ENCODE measurements at regions not wholly inside any gene's neighbourhood (a gene's known extent, or its start where the extent isn't known, plus 50 kb on each side); places are given as distances from the start of the nearest gene placed in this dataset.

DNA sequence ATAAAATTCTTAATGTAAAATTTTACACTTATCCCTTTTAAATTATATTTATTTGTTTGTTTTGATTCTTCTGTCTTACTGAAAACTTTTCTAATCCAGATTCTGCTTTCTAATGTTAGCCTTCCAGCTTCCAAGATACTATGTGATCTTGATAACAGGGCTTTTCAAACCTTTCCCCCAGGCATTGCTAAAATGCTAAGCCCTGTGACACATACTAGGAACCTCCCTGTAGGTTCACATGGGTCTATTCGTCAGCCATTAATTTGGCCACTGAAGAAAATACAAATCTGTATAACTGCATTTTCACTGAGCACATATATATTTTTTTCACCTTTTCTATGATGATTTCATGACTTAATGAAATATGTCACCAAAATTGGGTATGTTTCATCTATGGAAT, 92.8 kb upstream of the MAP4K3 start:
- Histone ChIP-seq H3K4me1 (peaks cover 57% of the 10 kb centered on the region), H3K36me3 (no peaks in the 10 kb centered on the region), H3K9me3 (replicated peaks) (no peaks in the 10 kb centered on the region), H3K27ac (replicated peaks) (peak overlapping the region; percentile 43), H3K27me3 (ENCODE audit: low read depth) (no peaks in the 10 kb centered on the region), H3K4me3 (no peak overlapping the region)
- TF ChIP-seq, protein P1, sequence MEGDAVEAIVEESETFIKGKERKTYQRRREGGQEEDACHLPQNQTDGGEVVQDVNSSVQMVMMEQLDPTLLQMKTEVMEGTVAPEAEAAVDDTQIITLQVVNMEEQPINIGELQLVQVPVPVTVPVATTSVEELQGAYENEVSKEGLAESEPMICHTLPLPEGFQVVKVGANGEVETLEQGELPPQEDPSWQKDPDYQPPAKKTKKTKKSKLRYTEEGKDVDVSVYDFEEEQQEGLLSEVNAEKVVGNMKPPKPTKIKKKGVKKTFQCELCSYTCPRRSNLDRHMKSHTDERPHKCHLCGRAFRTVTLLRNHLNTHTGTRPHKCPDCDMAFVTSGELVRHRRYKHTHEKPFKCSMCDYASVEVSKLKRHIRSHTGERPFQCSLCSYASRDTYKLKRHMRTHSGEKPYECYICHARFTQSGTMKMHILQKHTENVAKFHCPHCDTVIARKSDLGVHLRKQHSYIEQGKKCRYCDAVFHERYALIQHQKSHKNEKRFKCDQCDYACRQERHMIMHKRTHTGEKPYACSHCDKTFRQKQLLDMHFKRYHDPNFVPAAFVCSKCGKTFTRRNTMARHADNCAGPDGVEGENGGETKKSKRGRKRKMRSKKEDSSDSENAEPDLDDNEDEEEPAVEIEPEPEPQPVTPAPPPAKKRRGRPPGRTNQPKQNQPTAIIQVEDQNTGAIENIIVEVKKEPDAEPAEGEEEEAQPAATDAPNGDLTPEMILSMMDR (IDR thresholded peaks at IDR 0.05; ENCODE audit: borderline replicate concordance), result no peak
- DNase-seq, result no peak
- intact Hi-C loops (cut with micrococcal nuclease), result no loop called here

DNA sequence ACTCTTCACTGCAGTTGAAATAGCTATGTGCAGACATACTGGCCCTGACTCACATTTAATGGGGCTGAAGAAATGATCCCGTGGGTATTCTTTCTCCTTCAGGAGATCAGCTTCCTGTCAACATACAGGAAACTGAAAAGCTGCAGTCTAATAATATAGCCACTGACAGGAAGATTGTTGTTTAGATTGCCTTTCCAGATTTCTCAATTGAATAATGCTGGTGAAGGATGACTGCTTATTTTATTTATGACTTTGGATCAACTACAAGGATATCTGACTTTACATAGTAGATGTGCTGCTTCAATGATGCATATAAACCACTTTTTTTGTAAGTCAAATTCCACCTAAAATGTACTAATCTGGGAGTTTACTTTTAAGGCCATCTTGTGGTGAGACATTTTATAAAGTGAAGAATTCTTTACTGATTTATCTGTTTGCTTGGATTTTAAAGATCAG, 93.4 kb upstream of the MAP4K3 start:
- Histone ChIP-seq H3K9me3 (replicated peaks) (no peaks in the 10 kb centered on the region), H3K36me3 (no peaks in the 10 kb centered on the region), H3K27ac (replicated peaks) (peak overlapping the region; percentile 43), H3K4me3 (no peak overlapping the region), H3K27me3 (ENCODE audit: low read depth) (no peaks in the 10 kb centered on the region), H3K4me1 (peaks cover 51% of the 10 kb centered on the region)
- intact Hi-C loops (cut with micrococcal nuclease), result no loop called here
- TF ChIP-seq, protein P1 (IDR thresholded peaks at IDR 0.05; ENCODE audit: borderline replicate concordance), result no peak
- DNase-seq, result no peak

DNA sequence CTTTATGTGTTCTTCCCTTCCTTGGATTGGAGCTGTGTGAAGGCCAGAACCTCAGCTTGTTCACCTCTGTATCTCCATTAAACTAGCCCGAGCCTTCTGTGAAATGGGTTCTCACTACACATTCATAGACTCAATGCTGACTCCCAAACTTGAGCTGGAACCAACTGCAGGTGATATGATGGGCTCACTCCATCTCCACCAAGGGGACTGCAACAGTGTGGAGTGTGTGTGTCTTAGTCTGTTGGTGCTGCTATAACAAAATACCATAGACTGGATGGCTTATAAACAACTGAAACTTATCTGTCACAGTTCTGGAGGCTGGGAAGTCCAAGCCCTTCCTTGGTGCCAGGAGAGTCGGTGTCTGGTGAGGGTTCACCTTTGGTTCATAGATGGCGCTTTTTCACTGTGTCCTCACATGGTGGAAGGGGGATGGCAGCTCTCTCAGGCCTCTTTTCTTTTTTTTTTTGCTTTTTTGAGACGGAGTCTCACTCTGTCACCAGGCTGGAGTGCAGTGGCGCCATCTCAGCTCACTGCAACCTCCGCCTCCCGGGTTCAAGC, 94.2 kb upstream of the MAP4K3 start:
- no peaks in the 10 kb centered on the region for H3K9me3 ChIP-seq (replicated peaks)
- TF ChIP-seq, protein P1 (IDR thresholded peaks at IDR 0.05; ENCODE audit: borderline replicate concordance), result no peak
- no peak for DNase-seq
- peaks cover 42% of the 10 kb centered on the region for H3K4me1 ChIP-seq
- no peak overlapping the region for H3K4me3 ChIP-seq
- H3K36me3 ChIP-seq, result no peaks in the 10 kb centered on the region
- H3K27ac ChIP-seq (replicated peaks), result peak overlapping the region; percentile 43
- H3K27me3 ChIP-seq (ENCODE audit: low read depth), result no peaks in the 10 kb centered on the region
- intact Hi-C loops (cut with micrococcal nuclease), result no loop called here

DNA sequence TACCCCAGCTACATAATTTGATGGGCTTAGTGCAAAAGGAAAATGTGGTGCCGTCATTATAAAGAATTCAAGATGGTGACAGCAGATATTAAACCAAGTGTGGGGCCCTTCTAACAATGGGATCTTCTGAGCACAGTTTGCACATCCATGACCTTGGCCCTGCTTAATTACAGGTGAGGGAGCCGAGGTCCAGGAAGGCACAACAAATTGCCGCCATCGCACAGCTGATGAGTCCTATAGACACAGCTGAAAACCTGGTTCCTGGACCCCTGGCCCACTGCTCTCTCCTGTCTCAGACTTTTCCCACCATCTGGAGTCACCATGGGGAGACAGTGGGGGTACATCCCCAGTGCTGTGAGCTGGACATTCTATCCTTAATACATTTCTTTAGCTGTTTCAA, 95.8 kb upstream of the MAP4K3 start:
- no peak for DNase-seq
- Histone ChIP-seq H3K27me3 (ENCODE audit: low read depth) (no peaks in the 10 kb centered on the region), H3K4me1 (peaks cover 42% of the 10 kb centered on the region), H3K9me3 (replicated peaks) (no peaks in the 10 kb centered on the region), H3K36me3 (no peaks in the 10 kb centered on the region), H3K27ac (replicated peaks) (no peak overlapping the region), H3K4me3 (no peak overlapping the region)
- intact Hi-C loops (cut with micrococcal nuclease), result no loop called here
- TF ChIP-seq, protein P1 (IDR thresholded peaks at IDR 0.05; ENCODE audit: borderline replicate concordance), result no peak

DNA sequence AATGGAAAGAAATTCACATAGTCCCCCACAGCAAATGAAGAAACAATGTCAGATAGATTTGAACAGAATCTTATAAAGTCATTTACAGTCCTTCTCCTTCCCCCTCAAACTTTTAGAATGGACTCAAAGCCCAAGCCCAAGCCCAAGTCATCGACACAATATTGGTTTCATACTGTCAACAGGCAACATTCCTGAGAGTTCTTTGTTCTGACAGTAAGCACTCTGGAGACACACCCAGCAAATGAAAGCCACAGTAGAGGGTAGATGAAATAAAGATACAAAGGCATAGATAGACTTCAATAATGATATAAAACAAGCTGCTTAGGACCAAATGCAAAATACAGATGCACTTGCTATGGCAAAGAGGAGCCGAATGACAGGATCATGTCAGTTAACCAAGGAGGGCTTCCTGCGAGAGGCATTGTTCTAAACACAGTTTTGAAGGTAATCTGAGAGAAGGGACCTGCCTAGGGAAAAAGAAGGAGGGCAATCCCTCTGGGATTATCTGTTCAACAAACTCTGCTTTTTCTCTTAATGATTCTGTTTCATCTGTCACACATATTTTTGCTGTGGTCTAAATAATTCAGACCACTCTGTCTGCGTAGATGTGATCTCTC, 97.1 kb upstream of the MAP4K3 start:
- Histone ChIP-seq H3K27ac (replicated peaks) (peak overlapping the region; percentile 17), H3K27me3 (ENCODE audit: low read depth) (no peaks in the 10 kb centered on the region), H3K9me3 (replicated peaks) (no peaks in the 10 kb centered on the region), H3K4me3 (no peak overlapping the region), H3K36me3 (no peaks in the 10 kb centered on the region), H3K4me1 (peaks cover 32% of the 10 kb centered on the region)
- intact Hi-C loops (cut with micrococcal nuclease), result no loop called here
- TF ChIP-seq, protein P1 (IDR thresholded peaks at IDR 0.05; ENCODE audit: borderline replicate concordance), result no peak
- DNase-seq, result no peak
